ENCODE measurements at regions not wholly inside any gene's neighbourhood (a gene's known extent, or its start where the extent isn't known, plus 50 kb on each side); places are given as distances from the start of the nearest gene placed in this dataset.

GRCh38 chr7:17506596-17506995 is 208.1 kb downstream of the AHR start:
- no peak for TF ChIP-seq CTCF (IDR thresholded peaks at IDR 0.05; ENCODE audit: low read depth, low read length)
- no peak for TF ChIP-seq POLR2A (IDR thresholded peaks at IDR 0.05; ENCODE audit: extremely low read depth, insufficient read length)
- no peak for TF ChIP-seq MAX (IDR thresholded peaks at IDR 0.05; ENCODE audit: low read depth, low read length)

Data from NB4 (cell line).